HUES48 (cell line): ENCODE measurements at regions not wholly inside any gene's neighbourhood (a gene's known extent, or its start where the extent isn't known, plus 50 kb on each side); places are given as distances from the start of the nearest gene placed in this dataset.
"Not testable (repeated sequence)": the region's sequence is repeated elsewhere in the genome, so short reads cannot be mapped to it uniquely, and the experiment has no call there.

Experiments used
- H3K27ac ChIP-seq: one replicate; pipeline ENCODE4 v1.7.0; 2013; ENCODE audit warnings: low read depth, low read length, inconsistent platforms
- H3K27me3 ChIP-seq: 2 replicates; pipeline ENCODE4 v1.6.1; 2013; ENCODE audit warnings: mild to moderate bottlenecking, low read length; ENCODE audit not compliant: control insufficient read depth, insufficient read depth
- H3K36me3 ChIP-seq: 2 replicates; pipeline ENCODE4 v1.6.1; 2013; ENCODE audit warnings: low read length; ENCODE audit not compliant: control insufficient read depth, insufficient read depth
- H3K4me1 ChIP-seq: 2 replicates; pipeline ENCODE4 v1.6.1; 2013; ENCODE audit warnings: mild to moderate bottlenecking, low read length; ENCODE audit not compliant: control insufficient read depth, insufficient read depth
- H3K4me3 ChIP-seq: 2 replicates; pipeline ENCODE4 v1.5.1; 2013; ENCODE audit warnings: mild to moderate bottlenecking, low read depth, low read length
- H3K9ac ChIP-seq: 2 replicates; pipeline ENCODE4 v1.6.1; 2013; ENCODE audit warnings: mild to moderate bottlenecking, low read depth, low read length, moderate library complexity
- H3K9me3 ChIP-seq: 2 replicates; pipeline ENCODE4 v1.6.1; 2013; ENCODE audit warnings: low read length; ENCODE audit not compliant: control insufficient read depth, insufficient read depth

DNA sequence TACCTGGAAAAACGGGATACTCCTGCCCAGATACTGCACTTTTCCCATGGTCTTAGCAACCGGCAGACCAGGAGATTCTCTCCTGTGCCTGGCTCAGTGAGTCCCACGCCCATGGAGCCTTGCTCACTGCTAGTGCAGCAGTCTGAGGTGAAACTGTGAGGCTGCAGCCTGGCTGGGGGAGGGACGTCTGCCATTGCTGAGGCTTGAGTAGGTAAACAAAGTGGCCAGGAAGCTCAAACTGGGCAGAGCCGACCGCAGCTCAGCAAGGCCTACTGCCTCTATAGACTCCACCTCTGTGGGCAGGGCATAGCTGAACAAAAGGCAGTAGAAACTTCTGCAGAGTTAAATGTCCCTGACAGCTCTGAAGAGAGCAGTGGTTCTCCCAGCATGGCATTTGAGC, 69.9 kb upstream of the XAGE2 start:
- not testable (repeated sequence) for H3K4me1 ChIP-seq, H3K36me3 ChIP-seq, H3K27ac ChIP-seq, H3K4me3 ChIP-seq, H3K27me3 ChIP-seq, H3K9ac ChIP-seq
- H3K9me3 ChIP-seq = peaks cover 29% of the 10 kb centered on the region

- not testable (repeated sequence) for H3K27ac ChIP-seq, H3K4me3 ChIP-seq
- H3K9me3 ChIP-seq = peaks cover 23% of the 10 kb centered on the region
Observed at GRCh38 chrX:52308532-52308931, 60.3 kb upstream of the XAGE2 start.

More at GRCh38 chrX:52308532-52308931, 60.3 kb upstream of the XAGE2 start:
- not testable (repeated sequence) for H3K4me1 ChIP-seq, H3K36me3 ChIP-seq, H3K9ac ChIP-seq, H3K27me3 ChIP-seq
